ENCODE measurements at regions not wholly inside any gene's neighbourhood (a gene's known extent, or its start where the extent isn't known, plus 50 kb on each side); places are given as distances from the start of the nearest gene placed in this dataset.

DNA sequence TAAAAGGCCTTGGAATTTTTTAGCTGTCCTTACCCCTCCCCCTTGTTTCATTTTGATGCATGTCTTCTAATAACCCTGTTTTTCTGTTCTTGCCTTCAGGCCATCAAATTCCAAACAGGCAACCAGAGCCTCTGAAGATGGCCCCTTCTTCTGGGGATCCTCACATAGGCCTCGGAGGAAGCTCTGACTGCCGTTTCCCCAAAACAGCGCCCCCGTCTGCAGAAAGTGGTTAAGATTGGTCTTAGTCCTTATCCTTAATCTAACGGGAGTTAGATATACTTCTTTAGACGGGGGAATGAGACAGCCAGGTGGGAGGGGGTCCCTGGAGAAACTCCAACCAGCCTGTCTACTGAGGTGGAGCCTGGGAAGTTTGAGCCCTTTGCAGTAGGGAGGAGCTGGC, 226.3 kb upstream of the ZNF608 start:
- no peak for DNase-seq
- no TSS peak for BruUV-seq (replicated peaks)
- CTCF ChIA-PET = no interaction called here
- TF ChIP-seq, protein P1, sequence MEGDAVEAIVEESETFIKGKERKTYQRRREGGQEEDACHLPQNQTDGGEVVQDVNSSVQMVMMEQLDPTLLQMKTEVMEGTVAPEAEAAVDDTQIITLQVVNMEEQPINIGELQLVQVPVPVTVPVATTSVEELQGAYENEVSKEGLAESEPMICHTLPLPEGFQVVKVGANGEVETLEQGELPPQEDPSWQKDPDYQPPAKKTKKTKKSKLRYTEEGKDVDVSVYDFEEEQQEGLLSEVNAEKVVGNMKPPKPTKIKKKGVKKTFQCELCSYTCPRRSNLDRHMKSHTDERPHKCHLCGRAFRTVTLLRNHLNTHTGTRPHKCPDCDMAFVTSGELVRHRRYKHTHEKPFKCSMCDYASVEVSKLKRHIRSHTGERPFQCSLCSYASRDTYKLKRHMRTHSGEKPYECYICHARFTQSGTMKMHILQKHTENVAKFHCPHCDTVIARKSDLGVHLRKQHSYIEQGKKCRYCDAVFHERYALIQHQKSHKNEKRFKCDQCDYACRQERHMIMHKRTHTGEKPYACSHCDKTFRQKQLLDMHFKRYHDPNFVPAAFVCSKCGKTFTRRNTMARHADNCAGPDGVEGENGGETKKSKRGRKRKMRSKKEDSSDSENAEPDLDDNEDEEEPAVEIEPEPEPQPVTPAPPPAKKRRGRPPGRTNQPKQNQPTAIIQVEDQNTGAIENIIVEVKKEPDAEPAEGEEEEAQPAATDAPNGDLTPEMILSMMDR (IDR thresholded peaks at IDR 0.05; ENCODE audit: unreplicated experiment) = no peak
- Mint-ChIP-seq H3K4me1 (ENCODE audit: low read depth, unreplicated experiment) (no peaks in the 10 kb centered on the region), H3K4me3 (ENCODE audit: low read depth, unreplicated experiment) (no peak overlapping the region), H3K27ac (ENCODE audit: unreplicated experiment) (no peak overlapping the region), H3K36me3 (ENCODE audit: insufficient read depth, unreplicated experiment) (no peaks in the 10 kb centered on the region), H3K9me3 (ENCODE audit: low read depth, unreplicated experiment) (peaks cover 2% of the 10 kb centered on the region), H3K27me3 (ENCODE audit: unreplicated experiment) (no peaks in the 10 kb centered on the region)
- intact Hi-C loops (cut with micrococcal nuclease; ENCODE audit: unreplicated experiment) = no loop called here

DNA sequence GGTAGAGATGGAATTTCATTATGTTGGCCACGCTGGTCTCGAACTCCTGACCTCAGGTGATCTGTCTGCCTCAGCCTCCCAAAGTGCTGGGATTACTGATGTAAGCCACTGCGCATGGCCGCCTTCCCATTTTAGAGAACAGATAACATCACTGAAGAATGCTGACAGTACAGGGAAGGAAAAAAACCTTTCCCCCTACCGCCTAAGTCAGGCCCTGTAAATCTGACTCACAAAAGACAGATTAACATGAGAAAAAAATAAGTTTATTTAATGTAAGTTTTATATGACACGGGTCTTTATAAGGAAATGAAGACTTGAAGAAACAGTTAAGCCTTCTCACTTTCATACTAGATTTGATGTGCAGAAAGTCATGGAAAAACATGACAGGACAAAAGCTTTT, 227.2 kb upstream of the ZNF608 start:
- Mint-ChIP-seq H3K9me3 (ENCODE audit: low read depth, unreplicated experiment) (peaks cover 2% of the 10 kb centered on the region), H3K36me3 (ENCODE audit: insufficient read depth, unreplicated experiment) (no peaks in the 10 kb centered on the region), H3K4me3 (ENCODE audit: low read depth, unreplicated experiment) (no peak overlapping the region), H3K27me3 (ENCODE audit: unreplicated experiment) (no peaks in the 10 kb centered on the region), H3K4me1 (ENCODE audit: low read depth, unreplicated experiment) (no peaks in the 10 kb centered on the region), H3K27ac (ENCODE audit: unreplicated experiment) (no peak overlapping the region)
- DNase-seq = no peak
- intact Hi-C loops (cut with micrococcal nuclease; ENCODE audit: unreplicated experiment) = no loop called here
- TF ChIP-seq, protein P1 (IDR thresholded peaks at IDR 0.05; ENCODE audit: unreplicated experiment) = no peak
- no TSS peak for BruUV-seq (replicated peaks)
- CTCF ChIA-PET = no interaction called here

DNA sequence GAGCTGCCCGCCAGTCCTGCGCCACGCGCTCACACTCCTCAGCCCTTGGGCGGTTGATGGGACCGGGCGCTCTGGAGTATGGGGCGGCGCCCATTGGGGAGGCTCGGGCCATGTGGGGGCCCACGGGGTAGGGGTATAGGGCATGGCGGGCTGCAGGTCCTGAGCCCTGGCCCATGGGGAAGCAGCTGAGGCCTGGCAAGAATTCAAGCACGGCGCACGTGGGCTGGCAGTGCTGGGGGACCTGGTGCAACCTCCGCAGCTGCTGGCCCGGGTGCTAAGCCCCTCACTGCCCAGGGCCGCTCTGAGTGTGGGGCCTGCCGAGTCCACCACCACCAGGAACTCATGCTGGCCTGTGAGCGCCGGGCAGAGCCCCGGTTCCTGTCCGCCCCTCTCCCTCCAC, 229.6 kb upstream of the ZNF608 start:
- TF ChIP-seq, protein P1 (IDR thresholded peaks at IDR 0.05; ENCODE audit: unreplicated experiment) = no peak
- CTCF ChIA-PET = interaction anchor here (0.6 kb wide), 1 partner anchor 12 kb away, joined by 3 read pairs; no protein-coding TSS in a partner anchor

DNA sequence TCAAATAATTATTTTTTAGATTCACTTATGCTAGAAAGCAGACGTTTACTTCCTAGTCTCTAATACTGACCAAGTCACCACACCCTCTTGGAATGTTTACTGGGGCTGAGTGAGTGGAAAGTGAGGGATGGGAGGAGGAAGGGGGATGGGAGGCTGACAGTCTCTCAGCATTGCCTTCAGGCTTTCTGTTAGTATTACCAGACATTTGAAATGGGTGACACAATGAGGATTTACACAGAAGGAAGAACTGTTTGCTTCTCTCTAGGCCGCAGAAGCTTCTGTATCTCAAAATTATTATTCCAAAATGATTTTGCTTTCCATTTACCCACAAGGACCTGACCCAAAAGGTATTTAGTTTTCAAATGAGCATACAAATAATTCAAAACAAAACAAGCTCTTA, 232.8 kb upstream of the ZNF608 start:
- Mint-ChIP-seq H3K27ac (ENCODE audit: unreplicated experiment) (no peak overlapping the region), H3K4me3 (ENCODE audit: low read depth, unreplicated experiment) (no peak overlapping the region), H3K9me3 (ENCODE audit: low read depth, unreplicated experiment) (peaks cover 2% of the 10 kb centered on the region), H3K27me3 (ENCODE audit: unreplicated experiment) (no peaks in the 10 kb centered on the region), H3K4me1 (ENCODE audit: low read depth, unreplicated experiment) (peaks cover 38% of the 10 kb centered on the region), H3K36me3 (ENCODE audit: insufficient read depth, unreplicated experiment) (no peaks in the 10 kb centered on the region)
- CTCF ChIA-PET = no interaction called here
- intact Hi-C loops (cut with micrococcal nuclease; ENCODE audit: unreplicated experiment) = no loop called here
- TF ChIP-seq, protein P1 (IDR thresholded peaks at IDR 0.05; ENCODE audit: unreplicated experiment) = no peak
- peak; percentile 12 for DNase-seq
- no TSS peak for BruUV-seq (replicated peaks)

More for the DNA sequence above, 229.6 kb upstream of the ZNF608 start:
- H3K4me1 Mint-ChIP-seq (ENCODE audit: low read depth, unreplicated experiment) = peaks cover 18% of the 10 kb centered on the region
- DNase-seq = no peak
- BruUV-seq (replicated peaks) = no TSS peak
- intact Hi-C loops (cut with micrococcal nuclease; ENCODE audit: unreplicated experiment) = no loop called here
- H3K27me3 Mint-ChIP-seq (ENCODE audit: unreplicated experiment) = no peaks in the 10 kb centered on the region
- H3K27ac Mint-ChIP-seq (ENCODE audit: unreplicated experiment) = no peak overlapping the region
- H3K9me3 Mint-ChIP-seq (ENCODE audit: low read depth, unreplicated experiment) = peaks cover 2% of the 10 kb centered on the region
- no peak overlapping the region for H3K4me3 Mint-ChIP-seq (ENCODE audit: low read depth, unreplicated experiment)
- no peaks in the 10 kb centered on the region for H3K36me3 Mint-ChIP-seq (ENCODE audit: insufficient read depth, unreplicated experiment)
